HL-60 (cell line): ENCODE measurements at regions not wholly inside any gene's neighbourhood (a gene's known extent, or its start where the extent isn't known, plus 50 kb on each side); places are given as distances from the start of the nearest gene placed in this dataset.

Source experiments
- DNase-seq, 2 experiments: peaks; one replicate each; pipeline ENCODE4 v3.0.0-alpha.2; 2010 to 2020; ENCODE audit warnings: low read depth in 1 of 2, low spot score in 1 of 2
- H3K27ac ChIP-seq: fragments of 250-450 bp; sonication (Bioruptor Pico); replicated peaks from 2 replicates; pipeline ENCODE4 v1.5.1; 2020; ENCODE audit warnings: mild to moderate bottlenecking, moderate library complexity
- H3K27me3 ChIP-seq: fragments of 250-450 bp; sonication (Bioruptor Pico); 2 replicates; pipeline ENCODE4 v1.5.1; 2021; ENCODE audit warnings: mild to moderate bottlenecking, moderate library complexity; ENCODE audit not compliant: insufficient read depth, poor library complexity, severe bottlenecking
- H3K4me3 ChIP-seq: replicated peaks from 2 replicates; pipeline ENCODE4 v1.5.1; 2011; ENCODE audit warnings: mild to moderate bottlenecking, control low read depth, low read length; ENCODE audit not compliant: insufficient read depth
- CTCF ChIP-seq: IDR thresholded peaks from one replicate; pipeline ENCODE4 v1.5.1; 2011; ENCODE audit warnings: low read length, control low read depth, inconsistent platforms; ENCODE audit not compliant: insufficient read depth
- GABPA ChIP-seq: IDR thresholded peaks from 2 replicates; pipeline ENCODE4 v1.6.1; 2012; ENCODE audit warnings: low read depth
- POLR2AphosphoS5 ChIP-seq: IDR thresholded peaks from 2 replicates; pipeline ENCODE4 v1.6.1; 2012; ENCODE audit warnings: low read depth
- REST ChIP-seq: IDR thresholded peaks from 2 replicates; pipeline ENCODE4 v1.6.1; 2012; ENCODE audit warnings: low read depth; ENCODE audit not compliant: insufficient replicate concordance
- SPI1 ChIP-seq: IDR thresholded peaks from 2 replicates; pipeline ENCODE4 v1.6.1; 2012; ENCODE audit warnings: low read depth, mild to moderate bottlenecking, borderline replicate concordance

- H3K4me3 ChIP-seq: no peak overlapping the region
- no peak overlapping the region for H3K27ac ChIP-seq
- TF ChIP-seq SPI1 (no peak), REST (no peak), CTCF (no peak), POLR2AphosphoS5 (no peak)
- no peak for DNase-seq
- H3K27me3 ChIP-seq: no peaks in the 10 kb centered on the region
Observed at GRCh38 chr6:6851949-6852261, 255.9 kb upstream of the RREB1 start.

- no peaks in the 10 kb centered on the region for H3K27me3 ChIP-seq
- DNase-seq: peak; percentile 67 to 72
- TF ChIP-seq SPI1: peak; percentile 96
- no peak for TF ChIP-seq REST
- TF ChIP-seq CTCF: no peak
- TF ChIP-seq POLR2AphosphoS5: peak; percentile 55
- TF ChIP-seq GABPA: no peak
- 0 out of 2 replicates have a peak overlapping the region, but pooled peaks have one; percentile 5 for H3K4me3 ChIP-seq
- peak overlapping the region; percentile 69 for H3K27ac ChIP-seq
Observed at GRCh38 chr6:6856538-6857523, 250.9 kb upstream of the RREB1 start.

DNA sequence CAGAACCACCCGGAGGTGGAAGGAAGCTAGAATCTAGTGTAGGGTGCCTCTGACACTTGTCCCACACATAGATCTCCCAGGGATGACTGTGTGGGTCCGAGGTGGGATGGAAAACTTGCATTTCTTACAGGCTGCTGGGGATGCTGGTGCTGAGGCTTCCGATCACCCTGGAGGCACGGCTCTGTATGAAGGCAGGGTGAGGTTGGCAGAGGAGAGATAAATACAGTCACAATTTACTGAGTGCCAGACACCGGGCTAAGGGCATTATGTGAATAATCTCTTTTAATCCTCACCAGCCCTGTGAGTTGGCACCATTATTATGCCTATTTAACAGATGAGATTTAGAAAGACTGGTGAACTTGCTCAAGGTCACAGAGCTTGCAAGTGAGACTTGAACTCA, 250.2 kb upstream of the RREB1 start:
- DNase-seq: no peak
- TF ChIP-seq POLR2AphosphoS5 (no peak), GABPA (no peak), SPI1 (no peak), REST (no peak), CTCF (no peak)
- no peaks in the 10 kb centered on the region for H3K27me3 ChIP-seq
- H3K27ac ChIP-seq: peak overlapping the region; percentile 69
- H3K4me3 ChIP-seq: no peak overlapping the region
